Pancreas (tissue), 10 donors: ENCODE measurements at regions not wholly inside any gene's neighbourhood (a gene's known extent, or its start where the extent isn't known, plus 50 kb on each side); places are given as distances from the start of the nearest gene placed in this dataset.

ENCODE experiments used
- ATAC-seq, 4 donors: fragments of 200-7000 bp; cut with Tn5 transposase; one replicate each; pipeline versions ENCODE4 v1.8.0 to v1.9.1; 2020; ENCODE audit warnings: mild to moderate bottlenecking in 4 of 4, moderate library complexity in 4 of 4
- DNase-seq, 6 donors: peaks; one replicate each; pipeline ENCODE4 v3.0.0-alpha.2; 2020
- FAIRE-seq: peaks from 2 replicates; lab custom pipeline; 2012; peaks lifted over from hg19 to GRCh38; lab: Jason Lieb, UNC
- H3K27ac ChIP-seq, 4 donors: fragments of 200-600 bp; sonication (generic); 1 replicate in 3 of 4; 2 replicates in 1 of 4; pipeline versions ENCODE4 v1.5.0 to v1.8.0; 2020
- H3K27me3 ChIP-seq, 4 donors: fragments of 200-600 bp; one replicate each; pipeline ENCODE4 v1.8.0; 2021
- H3K36me3 ChIP-seq, 3 donors: fragments of 200-600 bp; sonication (generic) in 1 of 3; one replicate each; pipeline versions ENCODE4 v1.5.0 to v1.8.0; 2020 to 2021
- H3K4me1 ChIP-seq, 3 donors: fragments of 200-600 bp; one replicate each; pipeline ENCODE4 v1.8.0; 2021
- H3K4me3 ChIP-seq, 4 donors: fragments of 200-600 bp; sonication (generic) in 2 of 4; one replicate each; pipeline versions ENCODE4 v1.5.0 to v1.8.0; 2020 to 2021
- H3K9me3 ChIP-seq, 4 donors: fragments of 200-600 bp; one replicate each; pipeline ENCODE4 v1.8.0; 2021
- WGBS, 2 donors: extraction: QIAGEN DNeasy Blood & Tissue Kit; methylation state at CpG; one replicate each; pipeline ENCODE4 v1.1.7; 2013; 5-methylcytosine and 5-hydroxymethylcytosine counted together
- intact Hi-C, 3 donors: fragments of 100-400 bp; cut with DNase I; formaldehyde crosslinking; loops; one replicate each; pipeline versions ENCODE4 v1.11.1 to v1.14.2; 2022
- TF ChIP-seq, protein P1 (sequence below), 4 donors: fragments of 200-600 bp; sonication (generic) in 3 of 4; IDR thresholded peaks; one replicate each; pipeline versions ENCODE4 v1.5.0 to v1.8.0; 2021; ENCODE audit warnings: antibody characterized with exemption in 4 of 4
- donor health status: healthy with polysubstance abuse.
- donor health status: DM: no; HTN: no; CAD: no; lungs with moderate emphysema.
- donor health status: DM: no; HTN: no; CAD: no.
- donor health status: control.
- donor health status: control.
- donor health status: Bipolar disorder and iron deficiency.
- donor health status: DM: yes; HTN: yes; CAD: no.
- donor health status: DM: no; HTN: no; CAD: no.
- donor health status: DM: no; HTN: no; CAD: no.
- donor health status: DM: yes; HTN: yes; CAD: no.

GRCh38 chr9:38198140-38198539, 129.1 kb upstream of the SHB start:
- Histone ChIP-seq H3K9me3 (no peaks in the 10 kb centered on the region), H3K27me3 (no peaks in the 10 kb centered on the region), H3K36me3 (no peaks in the 10 kb centered on the region), H3K27ac (no peak overlapping the region), H3K4me1 (no peaks in the 10 kb centered on the region), H3K4me3 (no peak overlapping the region)
- TF ChIP-seq, protein P1, sequence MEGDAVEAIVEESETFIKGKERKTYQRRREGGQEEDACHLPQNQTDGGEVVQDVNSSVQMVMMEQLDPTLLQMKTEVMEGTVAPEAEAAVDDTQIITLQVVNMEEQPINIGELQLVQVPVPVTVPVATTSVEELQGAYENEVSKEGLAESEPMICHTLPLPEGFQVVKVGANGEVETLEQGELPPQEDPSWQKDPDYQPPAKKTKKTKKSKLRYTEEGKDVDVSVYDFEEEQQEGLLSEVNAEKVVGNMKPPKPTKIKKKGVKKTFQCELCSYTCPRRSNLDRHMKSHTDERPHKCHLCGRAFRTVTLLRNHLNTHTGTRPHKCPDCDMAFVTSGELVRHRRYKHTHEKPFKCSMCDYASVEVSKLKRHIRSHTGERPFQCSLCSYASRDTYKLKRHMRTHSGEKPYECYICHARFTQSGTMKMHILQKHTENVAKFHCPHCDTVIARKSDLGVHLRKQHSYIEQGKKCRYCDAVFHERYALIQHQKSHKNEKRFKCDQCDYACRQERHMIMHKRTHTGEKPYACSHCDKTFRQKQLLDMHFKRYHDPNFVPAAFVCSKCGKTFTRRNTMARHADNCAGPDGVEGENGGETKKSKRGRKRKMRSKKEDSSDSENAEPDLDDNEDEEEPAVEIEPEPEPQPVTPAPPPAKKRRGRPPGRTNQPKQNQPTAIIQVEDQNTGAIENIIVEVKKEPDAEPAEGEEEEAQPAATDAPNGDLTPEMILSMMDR (IDR thresholded peaks at IDR 0.05) = no peak
- no peak for FAIRE-seq
- ATAC-seq = no peak
- intact Hi-C loops = no loop called here
- WGBS, 2 donors = 90 to 93% methylated on average over 6 of the region's 6 CpGs
- no peak for DNase-seq

DNA sequence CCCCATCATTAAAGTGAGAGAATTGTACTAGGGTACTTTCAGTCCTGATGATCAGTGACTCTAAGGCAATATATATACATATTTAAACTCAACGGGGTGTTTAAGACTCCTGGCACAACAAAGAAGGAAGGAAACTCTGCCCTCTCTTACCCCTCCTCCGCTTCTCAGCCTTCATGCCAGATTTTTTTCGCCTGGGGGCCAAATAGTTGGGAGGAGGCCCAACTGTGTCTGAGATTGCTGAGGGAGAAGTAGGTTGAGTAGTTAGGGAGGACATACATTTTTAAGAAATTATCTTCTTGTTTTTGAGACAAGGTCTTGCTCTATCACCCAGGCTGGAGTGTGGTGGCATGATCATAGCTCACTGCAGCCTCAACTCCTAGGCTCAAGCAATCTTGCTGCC, 127.7 kb upstream of the SHB start:
- intact Hi-C loops = no loop called here
- WGBS, 2 donors = 51 to 59% methylated on average over 3 of the region's 3 CpGs
- TF ChIP-seq, protein P1 (IDR thresholded peaks at IDR 0.05) = no peak
- no peak for FAIRE-seq
- no peaks in the 10 kb centered on the region for H3K27me3 ChIP-seq
- no peak for ATAC-seq
- DNase-seq = no peak
- no peak overlapping the region for H3K27ac ChIP-seq
- H3K36me3 ChIP-seq = no peaks in the 10 kb centered on the region
- no peaks in the 10 kb centered on the region for H3K4me1 ChIP-seq
- no peak overlapping the region for H3K4me3 ChIP-seq
- no peaks in the 10 kb centered on the region for H3K9me3 ChIP-seq

GRCh38 chr9:38195737-38196161, 126.7 kb upstream of the SHB start:
- no peak overlapping the region for H3K27ac ChIP-seq
- no peak overlapping the region for H3K4me3 ChIP-seq
- H3K4me1 ChIP-seq = no peaks in the 10 kb centered on the region
- peak; percentile 15 to 54 (median 45) for ATAC-seq
- no peak for FAIRE-seq
- no peaks in the 10 kb centered on the region for H3K9me3 ChIP-seq
- TF ChIP-seq, protein P1 (IDR thresholded peaks at IDR 0.05) = no peak
- H3K36me3 ChIP-seq = no peaks in the 10 kb centered on the region
- WGBS, 2 donors = 42 to 45% methylated on average over 7 of the region's 7 CpGs
- DNase-seq = no peak
- no peaks in the 10 kb centered on the region for H3K27me3 ChIP-seq
- intact Hi-C loops = no loop called here

DNA sequence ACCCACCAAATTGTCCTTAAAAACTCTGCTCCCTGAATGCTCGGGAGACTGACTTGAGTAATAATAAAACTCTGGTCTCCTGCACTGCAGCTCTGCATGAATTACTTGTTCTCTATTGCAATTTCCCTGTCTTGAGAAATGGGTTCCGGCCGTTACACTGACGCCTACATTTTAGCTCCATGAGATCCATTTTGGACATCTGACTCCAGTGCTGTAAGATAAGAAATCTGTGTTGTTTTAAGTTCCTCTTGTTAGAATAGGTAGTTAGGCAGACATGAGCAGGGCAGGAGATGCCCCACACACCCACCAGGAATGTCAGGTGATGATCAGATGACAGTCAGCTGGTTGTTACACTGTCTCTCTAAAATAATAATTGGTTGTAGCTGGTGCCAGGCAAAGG, 125.8 kb upstream of the SHB start:
- Histone ChIP-seq H3K4me3 (no peak overlapping the region), H3K36me3 (no peaks in the 10 kb centered on the region), H3K9me3 (no peaks in the 10 kb centered on the region), H3K27ac (no peak overlapping the region), H3K4me1 (no peaks in the 10 kb centered on the region), H3K27me3 (no peaks in the 10 kb centered on the region)
- intact Hi-C loops = no loop called here
- TF ChIP-seq, protein P1 (IDR thresholded peaks at IDR 0.05) = no peak
- ATAC-seq = no peak
- no peak for DNase-seq
- FAIRE-seq = no peak
- 86 to 88% methylated on average over 4 of the region's 4 CpGs for WGBS, 2 donors

DNA sequence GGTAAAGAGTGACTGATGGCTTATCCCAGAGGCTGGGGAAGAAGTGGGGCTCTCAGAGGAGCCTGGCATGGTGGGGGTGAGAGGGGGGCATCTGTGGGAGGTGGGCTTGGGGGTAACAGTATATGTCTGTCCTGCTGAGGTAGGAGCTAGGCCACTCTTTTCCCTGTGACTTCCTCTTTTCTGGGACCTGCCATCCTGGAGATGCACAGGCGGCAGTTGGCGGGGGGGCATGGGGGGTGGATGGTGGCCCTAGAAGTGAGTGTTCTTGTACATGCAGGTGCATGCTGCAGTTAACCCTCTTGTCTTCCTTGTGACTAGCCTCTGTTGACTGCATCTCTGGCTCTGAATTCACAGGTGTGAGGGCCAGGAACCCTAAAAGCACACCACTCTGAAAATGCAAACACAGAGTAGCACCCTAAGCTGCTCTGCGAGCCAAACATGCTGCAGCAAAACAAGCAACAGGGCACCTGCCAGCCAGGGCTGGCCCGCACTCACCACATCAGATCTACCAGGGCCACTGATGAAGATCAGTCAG, 123.8 kb upstream of the SHB start:
- H3K36me3 ChIP-seq = no peaks in the 10 kb centered on the region
- 69 to 80% methylated on average over 4 of the region's 4 CpGs for WGBS, 2 donors
- H3K9me3 ChIP-seq = no peaks in the 10 kb centered on the region
- no peaks in the 10 kb centered on the region for H3K27me3 ChIP-seq
- ATAC-seq (no peak), DNase-seq (no peak), FAIRE-seq (no peak)
- intact Hi-C loops = no loop called here
- H3K4me1 ChIP-seq = no peaks in the 10 kb centered on the region
- H3K27ac ChIP-seq = no peak overlapping the region
- TF ChIP-seq, protein P1 (IDR thresholded peaks at IDR 0.05) = no peak
- no peak overlapping the region for H3K4me3 ChIP-seq
